Testis (tissue), 2 donors: ENCODE measurements at regions not wholly inside any gene's neighbourhood (a gene's known extent, or its start where the extent isn't known, plus 50 kb on each side); places are given as distances from the start of the nearest gene placed in this dataset.
"Not testable (repeated sequence)": the region's sequence is repeated elsewhere in the genome, so short reads cannot be mapped to it uniquely, and the experiment has no call there.

Source experiments
- DNase-seq: peaks from one replicate; pipeline ENCODE4 v3.0.0-alpha.2; 2019
- H3K27ac ChIP-seq, 2 donors: fragments of 200-600 bp; sonication (generic); one replicate each; pipeline ENCODE4 v1.5.1; 2019
- H3K27me3 ChIP-seq: fragments of 200-600 bp; sonication (generic); one replicate; pipeline ENCODE4 v1.5.1; 2019
- H3K36me3 ChIP-seq: fragments of 200-600 bp; sonication (generic); one replicate; pipeline ENCODE4 v1.5.1; 2017; ENCODE audit warnings: low read depth; ENCODE audit errors: missing control alignments
- H3K4me1 ChIP-seq: fragments of 200-600 bp; sonication (generic); one replicate; pipeline ENCODE4 v1.5.1; 2019
- H3K4me3 ChIP-seq, 2 donors: fragments of 200-600 bp; sonication (generic); one replicate each; pipeline ENCODE4 v1.5.1; 2017 to 2019
- H3K9me3 ChIP-seq: fragments of 200-600 bp; sonication (generic); one replicate; pipeline ENCODE4 v1.5.1; 2017
- CTCF ChIP-seq, 3 experiments: fragments of 450-650 bp in 2 of 3; fragments of 200-600 bp in 1 of 3; sonication (generic) in 1 of 3; IDR thresholded peaks; one replicate each; pipeline ENCODE4 v1.5.1; 2016 to 2019; ENCODE audit warnings: antibody characterized with exemption in 3 of 3, mild to moderate bottlenecking in 2 of 3, moderate library complexity in 1 of 3
- POLR2A ChIP-seq: fragments of 450-650 bp; IDR thresholded peaks from one replicate; pipeline ENCODE4 v1.6.1; 2017; ENCODE audit warnings: antibody characterized with exemption, mild to moderate bottlenecking, moderate library complexity
- WGBS, 2 donors: methylation state at CpG; one replicate each; pipeline ENCODE4 v1.1.5; 2018; 5-methylcytosine and 5-hydroxymethylcytosine counted together
- intact Hi-C: fragments of 100-400 bp; cut with DNase I; formaldehyde crosslinking; loops from one replicate; pipeline ENCODE4 v1.15.1; 2023; ENCODE audit warnings: low total_unique reads

- H3K9me3 ChIP-seq = no peaks in the 10 kb centered on the region
- H3K4me3 ChIP-seq = no peak overlapping the region
- WGBS, 2 donors = 60 to 63% methylated on average over 8 of the region's 8 CpGs
- H3K36me3 ChIP-seq = no peaks in the 10 kb centered on the region
- intact Hi-C loops = no loop called here
- no peaks in the 10 kb centered on the region for H3K27me3 ChIP-seq
- DNase-seq = no peak
- H3K27ac ChIP-seq = no peak overlapping the region
- TF ChIP-seq CTCF (IDR thresholded peaks at IDR 0.05) = peak in 2 of 3 experiments; percentile 18 to 36
- TF ChIP-seq POLR2A = no peak
- peaks cover 9% of the 10 kb centered on the region for H3K4me1 ChIP-seq
These were observed 124.6 kb upstream of the KCNAB1 start for GRCh38 chr3:155995525-155996370.

GRCh38 chr3:155996882-155997281, 123.5 kb upstream of the KCNAB1 start:
- 67 to 80% methylated on average over 3 of the region's 3 CpGs for WGBS, 2 donors
- no peak for DNase-seq
- Histone ChIP-seq H3K36me3 (no peaks in the 10 kb centered on the region), H3K27me3 (no peaks in the 10 kb centered on the region), H3K9me3 (no peaks in the 10 kb centered on the region), H3K27ac (no peak overlapping the region), H3K4me1 (no peaks in the 10 kb centered on the region), H3K4me3 (no peak overlapping the region)
- TF ChIP-seq CTCF (IDR thresholded peaks at IDR 0.05) (no peak), POLR2A (no peak)
- intact Hi-C loops = no loop called here

- H3K4me1 ChIP-seq, H3K27me3 ChIP-seq, H3K4me3 ChIP-seq, H3K36me3 ChIP-seq, DNase-seq, intact Hi-C loops, H3K27ac ChIP-seq, H3K9me3 ChIP-seq: not testable (repeated sequence)
- WGBS, 2 donors = 95 to 98% methylated on average over 3 of the region's 3 CpGs
These were observed 122.2 kb upstream of the KCNAB1 start for GRCh38 chr3:155998173-155998572.

GRCh38 chr3:156005736-156006135, 114.6 kb upstream of the KCNAB1 start:
- 58 to 73% methylated on average over 3 of the region's 3 CpGs for WGBS, 2 donors
- intact Hi-C loops = no loop called here
- Histone ChIP-seq H3K4me3 (no peak overlapping the region), H3K4me1 (no peaks in the 10 kb centered on the region), H3K27ac (no peak overlapping the region), H3K36me3 (no peaks in the 10 kb centered on the region), H3K9me3 (no peaks in the 10 kb centered on the region), H3K27me3 (no peaks in the 10 kb centered on the region)
- no peak for DNase-seq
- TF ChIP-seq POLR2A (no peak), CTCF (IDR thresholded peaks at IDR 0.05) (no peak)

GRCh38 chr3:156010829-156011228, 109.5 kb upstream of the KCNAB1 start:
- Histone ChIP-seq H3K4me3 (no peak overlapping the region), H3K9me3 (no peaks in the 10 kb centered on the region), H3K4me1 (no peaks in the 10 kb centered on the region), H3K27ac (no peak overlapping the region), H3K36me3 (no peaks in the 10 kb centered on the region), H3K27me3 (no peaks in the 10 kb centered on the region)
- intact Hi-C loops = no loop called here
- DNase-seq = peak; percentile 55
- no peak for TF ChIP-seq POLR2A
- peak in 2 of 3 experiments; percentile 28 for TF ChIP-seq CTCF (IDR thresholded peaks at IDR 0.05)
- WGBS, 2 donors = 45 to 46% methylated on average over 3 of the region's 3 CpGs
